HFFc6 (cell line): ENCODE measurements at regions not wholly inside any gene's neighbourhood (a gene's known extent, or its start where the extent isn't known, plus 50 kb on each side); places are given as distances from the start of the nearest gene placed in this dataset.

Experiments used
- DNase-seq: peaks from one replicate; pipeline ENCODE4 v3.0.0-alpha.2; 2018
- H3K27ac Mint-ChIP-seq: 2 replicates; pipeline ENCODE4 v1.8.0; 2020; ENCODE audit warnings: mild to moderate bottlenecking, mixed read lengths
- H3K27me3 Mint-ChIP-seq: 2 replicates; pipeline ENCODE4 v1.8.0; 2021; ENCODE audit warnings: mild to moderate bottlenecking, moderate library complexity, mixed read lengths; ENCODE audit not compliant: insufficient read depth
- H3K36me3 Mint-ChIP-seq: 2 replicates; pipeline ENCODE4 v1.8.0; 2021; ENCODE audit warnings: low read depth, mixed read lengths
- H3K4me1 Mint-ChIP-seq: 2 replicates; pipeline ENCODE4 v1.8.0; 2020; ENCODE audit warnings: low read depth, mixed read lengths
- H3K4me3 Mint-ChIP-seq: 2 replicates; pipeline ENCODE4 v1.8.0; 2020; ENCODE audit warnings: mild to moderate bottlenecking, moderate library complexity, mixed read lengths
- H3K9me3 Mint-ChIP-seq: 2 replicates; pipeline ENCODE4 v1.8.0; 2020; ENCODE audit warnings: mild to moderate bottlenecking, mixed read lengths
- CTCF ChIP-seq: fragments of 200-600 bp; sonication (generic); IDR thresholded peaks from 2 replicates; pipeline ENCODE4 v1.5.0; 2021; ENCODE audit warnings: antibody characterized with exemption, mild to moderate bottlenecking

DNA sequence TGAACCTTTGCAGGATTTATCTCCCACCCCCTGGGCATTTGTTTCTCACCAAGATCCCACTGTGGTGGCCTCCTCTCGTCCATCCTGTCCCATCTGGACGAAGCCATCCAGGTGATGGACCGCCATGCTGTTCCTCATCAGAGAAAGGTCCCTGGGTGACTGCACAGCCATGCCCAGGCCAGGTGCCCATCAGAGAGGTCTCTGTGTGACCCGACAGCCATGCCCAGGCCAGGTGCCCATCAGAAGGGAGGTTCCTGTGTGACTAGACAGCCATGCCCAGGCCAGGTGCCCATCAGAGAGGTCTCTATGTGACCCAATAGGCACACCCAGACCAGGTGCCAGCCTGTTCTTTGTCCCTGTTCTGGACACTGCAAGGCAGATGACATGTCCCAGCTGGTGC is 360.9 kb upstream of the SALL3 start:
- H3K36me3 Mint-ChIP-seq, result peaks cover 6% of the 10 kb centered on the region
- no peak for DNase-seq
- H3K27me3 Mint-ChIP-seq, result no peaks in the 10 kb centered on the region; the same call in 1 of the 2 replicates
- no peaks in the 10 kb centered on the region for H3K4me1 Mint-ChIP-seq
- TF ChIP-seq CTCF, result no peak
- H3K9me3 Mint-ChIP-seq, result peaks cover 39% of the 10 kb centered on the region
- no peak overlapping the region for H3K27ac Mint-ChIP-seq
- no peak overlapping the region for H3K4me3 Mint-ChIP-seq

- H3K27me3 Mint-ChIP-seq, result no peaks in the 10 kb centered on the region; the same call in 1 of the 2 replicates
- no peak for DNase-seq
- H3K9me3 Mint-ChIP-seq, result peaks cover 50% of the 10 kb centered on the region
- no peaks in the 10 kb centered on the region for H3K4me1 Mint-ChIP-seq
- no peak overlapping the region for H3K27ac Mint-ChIP-seq
- no peak overlapping the region for H3K4me3 Mint-ChIP-seq
- TF ChIP-seq CTCF, result no peak
- peaks cover 6% of the 10 kb centered on the region for H3K36me3 Mint-ChIP-seq
Observed at GRCh38 chr18:78619854-78620253, 359.8 kb upstream of the SALL3 start.

GRCh38 chr18:78620326-78620725 is 359.3 kb upstream of the SALL3 start:
- no peak for TF ChIP-seq CTCF

DNA sequence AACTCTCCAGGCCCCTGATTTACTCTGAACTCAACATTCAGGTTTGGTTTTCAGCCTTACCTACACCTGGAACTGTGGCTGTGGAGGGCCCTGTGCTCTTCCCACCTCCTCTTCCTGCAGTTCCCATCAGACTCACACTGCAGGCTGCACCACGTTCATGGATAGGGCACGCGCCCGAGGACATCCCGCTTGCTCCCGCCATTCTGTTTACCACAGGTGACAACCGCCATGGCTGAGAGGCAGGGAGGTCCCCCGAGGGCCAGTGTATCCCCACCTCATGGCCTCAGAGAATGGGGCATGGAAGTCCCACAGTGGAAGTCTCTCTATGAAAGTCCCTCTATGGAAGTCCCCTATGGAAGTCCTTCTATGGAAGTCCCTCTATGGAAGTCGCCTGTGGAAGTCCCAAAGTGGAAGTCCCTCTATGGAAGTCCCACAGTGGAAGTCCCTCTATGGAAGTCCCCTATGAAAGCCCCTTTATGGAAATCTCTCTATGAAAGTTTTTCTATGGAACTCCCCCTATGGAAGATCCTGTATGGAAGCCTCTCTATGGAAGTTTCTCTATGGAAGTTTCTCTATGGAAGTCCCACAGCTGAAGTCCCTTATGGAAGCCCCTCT is 358.4 kb upstream of the SALL3 start:
- H3K27ac Mint-ChIP-seq, result no peak overlapping the region
- H3K27me3 Mint-ChIP-seq, result no peaks in the 10 kb centered on the region
- H3K9me3 Mint-ChIP-seq, result peaks cover 51% of the 10 kb centered on the region
- TF ChIP-seq CTCF, result no peak
- no peak for DNase-seq
- H3K4me1 Mint-ChIP-seq, result no peaks in the 10 kb centered on the region
- H3K4me3 Mint-ChIP-seq, result no peak overlapping the region
- peaks cover 6% of the 10 kb centered on the region for H3K36me3 Mint-ChIP-seq

More at GRCh38 chr18:78620326-78620725, 359.3 kb upstream of the SALL3 start:
- no peaks in the 10 kb centered on the region for H3K4me1 Mint-ChIP-seq
- no peaks in the 10 kb centered on the region for H3K27me3 Mint-ChIP-seq
- peaks cover 6% of the 10 kb centered on the region for H3K36me3 Mint-ChIP-seq
- H3K9me3 Mint-ChIP-seq, result peaks cover 51% of the 10 kb centered on the region
- no peak for DNase-seq
- H3K27ac Mint-ChIP-seq, result no peak overlapping the region
- no peak overlapping the region for H3K4me3 Mint-ChIP-seq

- no peak for TF ChIP-seq CTCF
- Mint-ChIP-seq H3K4me1 (no peaks in the 10 kb centered on the region), H3K36me3 (peaks cover 6% of the 10 kb centered on the region)
Observed at GRCh38 chr18:78622251-78622906, 357.2 kb upstream of the SALL3 start.

More at GRCh38 chr18:78622251-78622906, 357.2 kb upstream of the SALL3 start:
- no peak overlapping the region for H3K27ac Mint-ChIP-seq
- H3K27me3 Mint-ChIP-seq, result no peaks in the 10 kb centered on the region
- H3K4me3 Mint-ChIP-seq, result no peak overlapping the region
- no peak for DNase-seq
- peaks cover 48% of the 10 kb centered on the region for H3K9me3 Mint-ChIP-seq
